Adrenal gland (tissue), 9 donors: ENCODE measurements at regions not wholly inside any gene's neighbourhood (a gene's known extent, or its start where the extent isn't known, plus 50 kb on each side); places are given as distances from the start of the nearest gene placed in this dataset.

Source experiments
- DNase-seq, 7 donors: peaks; one replicate each; pipeline ENCODE4 v3.0.0-alpha.2; 2019 to 2020
- H3K27ac ChIP-seq, 5 donors: fragments of 200-600 bp; sonication (generic) in 4 of 5; 1 replicate in 3 of 5; 2 replicates in 2 of 5; pipeline versions ENCODE4 v1.5.1 to v1.8.0; 2016 to 2020; ENCODE audit warnings: mild to moderate bottlenecking in 1 of 5
- H3K27me3 ChIP-seq: fragments of 200-600 bp; 2 replicates; pipeline ENCODE4 v1.8.0; 2021
- H3K36me3 ChIP-seq, 2 donors: fragments of 200-600 bp; replicated peaks in 1 of 2; 1 replicate in 1 of 2; 2 replicates in 1 of 2; pipeline versions ENCODE4 v1.5.1 to v1.8.0; 2018 to 2022
- H3K4me1 ChIP-seq, 2 donors: fragments of 200-600 bp; replicated peaks in 1 of 2; 1 replicate in 1 of 2; 2 replicates in 1 of 2; pipeline versions ENCODE4 v1.5.1 to v1.8.0; 2018 to 2021
- H3K4me3 ChIP-seq, 4 donors: fragments of 200-600 bp; sonication (generic) in 3 of 4; one replicate each; pipeline ENCODE4 v1.5.1; 2016 to 2018
- H3K9me3 ChIP-seq, 3 donors: fragments of 200-600 bp; sonication (generic) in 1 of 3; replicated peaks in 1 of 3; 1 replicate in 2 of 3; 2 replicates in 1 of 3; pipeline versions ENCODE4 v1.5.1 to v1.8.0; 2016 to 2021
- CTCF ChIP-seq, 6 experiments: fragments of 450-650 bp in 4 of 6; fragments of 200-600 bp in 2 of 6; sonication (generic) in 1 of 6; IDR thresholded peaks; 1 replicate in 5 of 6; 2 replicates in 1 of 6; pipeline versions ENCODE4 v1.5.1 to v1.8.0; 2016 to 2021; ENCODE audit warnings: antibody characterized with exemption in 6 of 6, mild to moderate bottlenecking in 2 of 6, moderate library complexity in 1 of 6
- POLR2A ChIP-seq, 2 donors: fragments of 450-650 bp; IDR thresholded peaks; one replicate each; pipeline ENCODE4 v1.6.1; 2017; ENCODE audit warnings: antibody characterized with exemption in 2 of 2, mild to moderate bottlenecking in 2 of 2, moderate library complexity in 1 of 2
- whole genome bisulfite sequencing, 4 donors: extraction: QIAGEN DNeasy Blood & Tissue Kit in 2 of 4; methylation state at CpG; one replicate each; pipeline versions ENCODE4 v1.1.5 to v1.1.7; 2013 to 2017; 5-methylcytosine and 5-hydroxymethylcytosine counted together
- intact Hi-C, 2 donors: fragments of 100-400 bp; cut with DNase I; formaldehyde crosslinking; loops; one replicate each; pipeline versions ENCODE4 v1.14.1 to v1.15.0; 2022 to 2023
- donor health status: healthy with polysubstance abuse.
- donor health status: Bipolar disorder and iron deficiency.
- donor health status: DM: yes; HTN: yes; CAD: no.
- donor health status: DM: no; HTN: no; CAD: no.
- donor health status: DM: no; HTN: no; CAD: no.

GRCh38 chr10:30186371-30186875 is 127.0 kb upstream of the JCAD start:
- peak overlapping the region in 1 of 4 donors; percentile 5 for H3K4me3 ChIP-seq
- whole genome bisulfite sequencing, 4 donors = 63 to 68% (median 65%) methylated on average over 9 to 10 of the region's 10 CpGs
- H3K36me3 ChIP-seq = no peaks in the 10 kb centered on the region
- peak overlapping the region in 1 of 5 donors; percentile 75 for H3K27ac ChIP-seq
- TF ChIP-seq POLR2A (IDR thresholded peaks at IDR 0.05) = no peak
- peak in 4 of 6 experiments; percentile 16 to 40 (median 28) for TF ChIP-seq CTCF (IDR thresholded peaks at IDR 0.05)
- peak in 5 of 7 donors; percentile 22 to 73 (median 44) for DNase-seq
- intact Hi-C loops = no loop called here
- H3K27me3 ChIP-seq = no peaks in the 10 kb centered on the region
- H3K9me3 ChIP-seq = no peaks in the 10 kb centered on the region
- no peaks in the 10 kb centered on the region for H3K4me1 ChIP-seq

- Histone ChIP-seq H3K4me1 (no peaks in the 10 kb centered on the region), H3K27ac (no peak overlapping the region), H3K4me3 (no peak overlapping the region), H3K27me3 (no peaks in the 10 kb centered on the region), H3K9me3 (no peaks in the 10 kb centered on the region), H3K36me3 (no peaks in the 10 kb centered on the region)
- intact Hi-C loops = no loop called here
- 80 to 94% (median 86%) methylated on average over 3 of the region's 3 CpGs for WGBS, 4 donors
- no peak for DNase-seq
- TF ChIP-seq POLR2A (IDR thresholded peaks at IDR 0.05) (no peak), CTCF (IDR thresholded peaks at IDR 0.05) (no peak)
Observed at GRCh38 chr10:30185916-30186315, 126.5 kb upstream of the JCAD start.

GRCh38 chr10:30185341-30185740 is 126.0 kb upstream of the JCAD start:
- H3K36me3 ChIP-seq = no peaks in the 10 kb centered on the region
- no peaks in the 10 kb centered on the region for H3K27me3 ChIP-seq
- H3K4me1 ChIP-seq = no peaks in the 10 kb centered on the region
- peak in 1 of 7 donors; percentile 5 for DNase-seq
- no peak overlapping the region for H3K4me3 ChIP-seq
- no peaks in the 10 kb centered on the region for H3K9me3 ChIP-seq
- no peak overlapping the region for H3K27ac ChIP-seq
- TF ChIP-seq CTCF (IDR thresholded peaks at IDR 0.05) = no peak
- no peak for TF ChIP-seq POLR2A (IDR thresholded peaks at IDR 0.05)
- WGBS, 4 donors = 95 to 100% (median 97%) methylated on average over 1 of the region's 1 CpG
- intact Hi-C loops = no loop called here

- 77 to 86% (median 81%) methylated on average over 7 of the region's 7 CpGs for WGBS, 4 donors
- no peak overlapping the region for H3K27ac ChIP-seq
- no peak for TF ChIP-seq POLR2A (IDR thresholded peaks at IDR 0.05)
- no peak for TF ChIP-seq CTCF (IDR thresholded peaks at IDR 0.05)
- H3K27me3 ChIP-seq = no peaks in the 10 kb centered on the region
- intact Hi-C loops = no loop called here
- no peak overlapping the region for H3K4me3 ChIP-seq
- H3K9me3 ChIP-seq = no peaks in the 10 kb centered on the region
- H3K4me1 ChIP-seq = no peaks in the 10 kb centered on the region
- H3K36me3 ChIP-seq = no peaks in the 10 kb centered on the region
- DNase-seq = peak in 1 of 7 donors; percentile 21
Observed at GRCh38 chr10:30184397-30185033, 125.1 kb upstream of the JCAD start.
